Stomach smooth muscle (tissue), 2 donors: ENCODE measurements at regions not wholly inside any gene's neighbourhood (a gene's known extent, or its start where the extent isn't known, plus 50 kb on each side); places are given as distances from the start of the nearest gene placed in this dataset.

Experiments
- H3K27ac ChIP-seq: one replicate; pipeline ENCODE4 v1.7.0; 2013; ENCODE audit warnings: mild to moderate bottlenecking, low read length, inconsistent platforms
- H3K27me3 ChIP-seq, 2 donors: one replicate each; pipeline ENCODE4 v1.7.0; 2013; ENCODE audit warnings: low read length in 2 of 2; ENCODE audit not compliant: insufficient read depth in 2 of 2, control insufficient read depth in 1 of 2
- H3K36me3 ChIP-seq, 2 donors: one replicate each; pipeline ENCODE4 v1.7.0; 2013; ENCODE audit warnings: low read length in 2 of 2; ENCODE audit not compliant: control insufficient read depth in 2 of 2, insufficient read depth in 2 of 2
- H3K4me1 ChIP-seq: one replicate; pipeline ENCODE4 v1.7.0; 2013; ENCODE audit warnings: low read length; ENCODE audit not compliant: control insufficient read depth, insufficient read depth
- H3K4me3 ChIP-seq, 2 donors: one replicate each; pipeline ENCODE4 v1.7.0; 2013; ENCODE audit warnings: low read length in 2 of 2
- H3K9ac ChIP-seq, 2 donors: one replicate each; pipeline ENCODE4 v1.7.0; 2013; ENCODE audit warnings: low read length in 2 of 2, mild to moderate bottlenecking in 1 of 2
- H3K9me3 ChIP-seq, 2 donors: one replicate each; pipeline ENCODE4 v1.7.0; 2013; ENCODE audit warnings: low read length in 2 of 2; ENCODE audit not compliant: control insufficient read depth in 2 of 2
- donor health status: healthy.
- donor health status: Pancreatic carcinoma.

- Histone ChIP-seq H3K4me1 (no peaks in the 10 kb centered on the region), H3K27me3 (peaks cover 28 to 35% of the 10 kb centered on the region in 2 donors), H3K9ac (no peak overlapping the region), H3K27ac (no peak overlapping the region), H3K9me3 (no peaks in the 10 kb centered on the region), H3K4me3 (no peak overlapping the region), H3K36me3 (no peaks in the 10 kb centered on the region)
These were observed 209.9 kb downstream of the TEX29 start for GRCh38 chr13:111530137-111530870.

GRCh38 chr13:111531505-111531904 is 211.1 kb downstream of the TEX29 start:
- Histone ChIP-seq H3K4me1 (no peaks in the 10 kb centered on the region), H3K36me3 (no peaks in the 10 kb centered on the region), H3K9me3 (no peaks in the 10 kb centered on the region), H3K9ac (no peak overlapping the region), H3K27me3 (peaks cover 26 to 38% of the 10 kb centered on the region in 2 donors), H3K27ac (no peak overlapping the region), H3K4me3 (no peak overlapping the region)

- peaks cover 27 to 43% of the 10 kb centered on the region in 2 donors for H3K27me3 ChIP-seq
- H3K27ac ChIP-seq: no peak overlapping the region
These were observed 211.7 kb downstream of the TEX29 start for GRCh38 chr13:111532111-111532510.

GRCh38 chr13:111533900-111534683 is 213.7 kb downstream of the TEX29 start:
- Histone ChIP-seq H3K9ac (no peak overlapping the region), H3K4me3 (no peak overlapping the region)

More at GRCh38 chr13:111532111-111532510, 211.7 kb downstream of the TEX29 start:
- Histone ChIP-seq H3K9ac (no peak overlapping the region), H3K4me1 (no peaks in the 10 kb centered on the region), H3K9me3 (no peaks in the 10 kb centered on the region), H3K36me3 (no peaks in the 10 kb centered on the region), H3K4me3 (no peak overlapping the region)

GRCh38 chr13:111534751-111535522 is 214.5 kb downstream of the TEX29 start:
- Histone ChIP-seq H3K27me3 (peaks cover 37 to 39% of the 10 kb centered on the region in 2 donors), H3K36me3 (no peaks in the 10 kb centered on the region), H3K27ac (no peak overlapping the region), H3K9ac (no peak overlapping the region), H3K4me1 (no peaks in the 10 kb centered on the region), H3K4me3 (no peak overlapping the region), H3K9me3 (no peaks in the 10 kb centered on the region)

More at GRCh38 chr13:111533900-111534683, 213.7 kb downstream of the TEX29 start:
- H3K27ac ChIP-seq: no peak overlapping the region
- no peaks in the 10 kb centered on the region for H3K4me1 ChIP-seq
- H3K36me3 ChIP-seq: no peaks in the 10 kb centered on the region
- H3K27me3 ChIP-seq: peaks cover 36 to 43% of the 10 kb centered on the region in 2 donors
- no peaks in the 10 kb centered on the region for H3K9me3 ChIP-seq

GRCh38 chr13:111535523-111535811 is 215.0 kb downstream of the TEX29 start:
- no peak overlapping the region for H3K9ac ChIP-seq
- no peaks in the 10 kb centered on the region for H3K9me3 ChIP-seq
- H3K27ac ChIP-seq: no peak overlapping the region
- H3K4me1 ChIP-seq: no peaks in the 10 kb centered on the region
- no peaks in the 10 kb centered on the region for H3K36me3 ChIP-seq
- no peak overlapping the region for H3K4me3 ChIP-seq
- peaks cover 33 to 38% of the 10 kb centered on the region in 2 donors for H3K27me3 ChIP-seq

GRCh38 chr13:111536075-111536642 is 215.7 kb downstream of the TEX29 start:
- Histone ChIP-seq H3K4me1 (no peaks in the 10 kb centered on the region), H3K27ac (no peak overlapping the region), H3K4me3 (no peak overlapping the region), H3K27me3 (peaks cover 30 to 38% of the 10 kb centered on the region in 2 donors), H3K36me3 (no peaks in the 10 kb centered on the region), H3K9ac (no peak overlapping the region), H3K9me3 (no peaks in the 10 kb centered on the region)

GRCh38 chr13:111537115-111537728 is 216.8 kb downstream of the TEX29 start:
- no peaks in the 10 kb centered on the region for H3K36me3 ChIP-seq
- H3K9ac ChIP-seq: no peak overlapping the region
- no peaks in the 10 kb centered on the region for H3K4me1 ChIP-seq
- peaks cover 27 to 28% of the 10 kb centered on the region in 2 donors for H3K27me3 ChIP-seq
- no peaks in the 10 kb centered on the region for H3K9me3 ChIP-seq
- H3K4me3 ChIP-seq: no peak overlapping the region
- H3K27ac ChIP-seq: no peak overlapping the region

- peaks cover 21 to 25% of the 10 kb centered on the region in 2 donors for H3K27me3 ChIP-seq
These were observed 217.5 kb downstream of the TEX29 start for GRCh38 chr13:111537843-111538499.

GRCh38 chr13:111539252-111539651 is 218.8 kb downstream of the TEX29 start:
- Histone ChIP-seq H3K9ac (no peak overlapping the region), H3K4me1 (no peaks in the 10 kb centered on the region), H3K9me3 (no peaks in the 10 kb centered on the region), H3K27me3 (peaks cover 14 to 22% of the 10 kb centered on the region in 2 donors), H3K36me3 (no peaks in the 10 kb centered on the region), H3K4me3 (no peak overlapping the region), H3K27ac (no peak overlapping the region)

More at GRCh38 chr13:111537843-111538499, 217.5 kb downstream of the TEX29 start:
- Histone ChIP-seq H3K27ac (no peak overlapping the region), H3K4me1 (no peaks in the 10 kb centered on the region), H3K9me3 (no peaks in the 10 kb centered on the region), H3K36me3 (no peaks in the 10 kb centered on the region), H3K9ac (no peak overlapping the region), H3K4me3 (no peak overlapping the region)
